ENCODE measurements at regions not wholly inside any gene's neighbourhood (a gene's known extent, or its start where the extent isn't known, plus 50 kb on each side); places are given as distances from the start of the nearest gene placed in this dataset.

DNA sequence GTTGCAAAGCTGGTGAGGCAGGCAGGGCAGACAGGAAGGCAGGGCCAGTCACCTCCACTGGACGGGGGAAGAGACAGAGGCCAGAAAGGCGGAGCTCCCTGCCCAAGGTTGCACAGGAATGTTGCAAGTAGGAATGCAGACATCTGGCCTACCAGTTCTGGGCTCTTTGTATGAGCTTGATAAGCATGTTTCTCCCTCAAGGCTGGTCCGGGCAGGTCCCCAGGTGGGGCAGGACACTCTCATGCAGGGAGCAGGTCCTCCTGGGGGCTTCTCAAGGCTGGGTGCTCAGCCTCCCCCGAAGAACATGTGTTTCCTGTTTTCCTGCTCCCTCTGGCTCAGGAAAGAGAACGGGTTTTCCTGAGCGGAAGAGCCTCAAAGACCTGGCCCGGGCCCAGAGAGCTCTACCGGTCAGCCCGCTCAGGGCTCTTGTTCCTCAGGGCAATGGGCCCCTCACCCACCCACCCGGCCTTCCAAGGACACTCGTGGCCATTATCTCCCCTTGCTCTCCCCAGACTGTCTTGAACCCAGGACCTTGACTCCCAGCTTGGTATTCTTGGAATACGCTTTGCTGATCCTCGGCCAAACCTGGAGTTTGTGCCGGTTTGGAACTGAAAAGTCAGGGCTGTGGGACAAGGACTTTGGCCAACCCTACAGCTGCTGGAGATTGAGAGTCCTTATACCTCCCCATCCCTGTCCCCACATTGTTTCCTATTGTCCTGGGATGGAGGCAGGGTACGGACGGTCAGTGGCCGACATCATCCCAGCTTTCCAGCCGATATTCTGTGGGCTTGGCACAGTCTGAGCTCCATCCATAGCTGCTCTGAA lies 87.7 kb upstream of the HAAO start:
- TF ChIP-seq, protein P1, sequence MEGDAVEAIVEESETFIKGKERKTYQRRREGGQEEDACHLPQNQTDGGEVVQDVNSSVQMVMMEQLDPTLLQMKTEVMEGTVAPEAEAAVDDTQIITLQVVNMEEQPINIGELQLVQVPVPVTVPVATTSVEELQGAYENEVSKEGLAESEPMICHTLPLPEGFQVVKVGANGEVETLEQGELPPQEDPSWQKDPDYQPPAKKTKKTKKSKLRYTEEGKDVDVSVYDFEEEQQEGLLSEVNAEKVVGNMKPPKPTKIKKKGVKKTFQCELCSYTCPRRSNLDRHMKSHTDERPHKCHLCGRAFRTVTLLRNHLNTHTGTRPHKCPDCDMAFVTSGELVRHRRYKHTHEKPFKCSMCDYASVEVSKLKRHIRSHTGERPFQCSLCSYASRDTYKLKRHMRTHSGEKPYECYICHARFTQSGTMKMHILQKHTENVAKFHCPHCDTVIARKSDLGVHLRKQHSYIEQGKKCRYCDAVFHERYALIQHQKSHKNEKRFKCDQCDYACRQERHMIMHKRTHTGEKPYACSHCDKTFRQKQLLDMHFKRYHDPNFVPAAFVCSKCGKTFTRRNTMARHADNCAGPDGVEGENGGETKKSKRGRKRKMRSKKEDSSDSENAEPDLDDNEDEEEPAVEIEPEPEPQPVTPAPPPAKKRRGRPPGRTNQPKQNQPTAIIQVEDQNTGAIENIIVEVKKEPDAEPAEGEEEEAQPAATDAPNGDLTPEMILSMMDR (IDR thresholded peaks at IDR 0.05) = no peak
- TF ChIP-seq POLR2A (IDR thresholded peaks at IDR 0.05) (no peak), EP300 (IDR thresholded peaks at IDR 0.05; ENCODE audit: low read depth) (no peak), POLR2AphosphoS5 (IDR thresholded peaks at IDR 0.05) (no peak)

All from transverse colon (tissue), 4 donors.